A549 (cell line): ENCODE measurements at regions not wholly inside any gene's neighbourhood (a gene's known extent, or its start where the extent isn't known, plus 50 kb on each side); places are given as distances from the start of the nearest gene placed in this dataset.

Source experiments
- BHLHE40 ChIP-seq: IDR thresholded peaks from 2 replicates; pipeline ENCODE4 v1.6.1; 2012; ENCODE audit warnings: low read depth, low read length, inconsistent platforms
- CTCF ChIP-seq: fragments of >200 bp; sonication (Bioruptor Twin); formaldehyde crosslinking; IDR thresholded peaks from 3 replicates; pipeline ENCODE4 v1.5.1; 2016
- ESRRA ChIP-seq: fragments of 150-350 bp; IDR thresholded peaks from 2 replicates; pipeline ENCODE4 v1.6.1; 2014; ENCODE audit warnings: mild to moderate bottlenecking, low read length, borderline replicate concordance
- HMGXB4 ChIP-seq: fragments of 250-450 bp; sonication (Bioruptor Pico); IDR thresholded peaks from 2 replicates; pipeline ENCODE4 v1.5.0; 2021; ENCODE audit warnings: mild to moderate bottlenecking, moderate library complexity, borderline replicate concordance
- POLR2A ChIP-seq: IDR thresholded peaks from 2 replicates; pipeline ENCODE4 v1.6.1; 2012; ENCODE audit warnings: mild to moderate bottlenecking, low read length
- RFX5 ChIP-seq: fragments of 450-650 bp; IDR thresholded peaks from 2 replicates; pipeline ENCODE4 v1.7.1; 2014; ENCODE audit warnings: antibody characterized with exemption, mild to moderate bottlenecking, moderate library complexity

GRCh38 chr2:100641125-100641435, 78.3 kb downstream of the PDCL3 start:
- TF ChIP-seq POLR2A: no peak
- TF ChIP-seq CTCF: no peak
- no peak for TF ChIP-seq BHLHE40
- no peak for TF ChIP-seq ESRRA
- no peak for TF ChIP-seq RFX5
- no peak for TF ChIP-seq HMGXB4
